NB4 (cell line): ENCODE measurements at regions not wholly inside any gene's neighbourhood (a gene's known extent, or its start where the extent isn't known, plus 50 kb on each side); places are given as distances from the start of the nearest gene placed in this dataset.

ENCODE experiments used
- CTCF ChIP-seq: IDR thresholded peaks from one replicate; pipeline ENCODE4 v1.5.1; 2012; ENCODE audit warnings: low read depth, low read length
- MAX ChIP-seq: IDR thresholded peaks from 2 replicates; pipeline ENCODE4 v1.6.1; 2011; ENCODE audit warnings: low read depth, low read length
- POLR2A ChIP-seq: IDR thresholded peaks from 2 replicates; pipeline ENCODE4 v1.6.1; 2011; ENCODE audit warnings: mild to moderate bottlenecking; ENCODE audit not compliant: insufficient read length; ENCODE audit errors: extremely low read depth

GRCh38 chr13:111962431-111962891, 104.5 kb upstream of the SOX1 start:
- TF ChIP-seq CTCF (no peak), POLR2A (no peak), MAX (peak; percentile 50)
